ENCODE measurements at regions not wholly inside any gene's neighbourhood (a gene's known extent, or its start where the extent isn't known, plus 50 kb on each side); places are given as distances from the start of the nearest gene placed in this dataset.
A peak's percentile ranks its signal among the peaks of the same experiment; 100 is the strongest.

GRCh38 chr12:24232531-24232930 lies 283.1 kb upstream of the SOX5 start:
- DNase-seq, result no peak
- Histone ChIP-seq H3K9ac (ENCODE audit: low read length in 3 of 3) (no peak overlapping the region), H3K27me3 (ENCODE audit: control insufficient read depth, insufficient read depth, low read length) (no peaks in the 10 kb centered on the region), H3K4me3 (ENCODE audit: low read length in 3 of 3) (no peak overlapping the region), H3K36me3 (ENCODE audit: control insufficient read depth in 2 of 3, insufficient read depth in 3 of 3, low read length in 3 of 3) (no peaks in the 10 kb centered on the region), H3K27ac (ENCODE audit: low read depth in 2 of 2, low read length in 2 of 2) (no peak overlapping the region), H3K9me3 (ENCODE audit: control insufficient read depth in 2 of 3, insufficient read depth in 1 of 3, low read length in 3 of 3) (no peaks in the 10 kb centered on the region), H3K4me1 (ENCODE audit: control insufficient read depth in 2 of 3, insufficient read depth in 2 of 3, low read depth in 1 of 3, low read length in 3 of 3) (no peaks in the 10 kb centered on the region)
- intact Hi-C loops (cut with DNase I), result no loop called here
- no peak for FAIRE-seq
- TF ChIP-seq, protein P1, sequence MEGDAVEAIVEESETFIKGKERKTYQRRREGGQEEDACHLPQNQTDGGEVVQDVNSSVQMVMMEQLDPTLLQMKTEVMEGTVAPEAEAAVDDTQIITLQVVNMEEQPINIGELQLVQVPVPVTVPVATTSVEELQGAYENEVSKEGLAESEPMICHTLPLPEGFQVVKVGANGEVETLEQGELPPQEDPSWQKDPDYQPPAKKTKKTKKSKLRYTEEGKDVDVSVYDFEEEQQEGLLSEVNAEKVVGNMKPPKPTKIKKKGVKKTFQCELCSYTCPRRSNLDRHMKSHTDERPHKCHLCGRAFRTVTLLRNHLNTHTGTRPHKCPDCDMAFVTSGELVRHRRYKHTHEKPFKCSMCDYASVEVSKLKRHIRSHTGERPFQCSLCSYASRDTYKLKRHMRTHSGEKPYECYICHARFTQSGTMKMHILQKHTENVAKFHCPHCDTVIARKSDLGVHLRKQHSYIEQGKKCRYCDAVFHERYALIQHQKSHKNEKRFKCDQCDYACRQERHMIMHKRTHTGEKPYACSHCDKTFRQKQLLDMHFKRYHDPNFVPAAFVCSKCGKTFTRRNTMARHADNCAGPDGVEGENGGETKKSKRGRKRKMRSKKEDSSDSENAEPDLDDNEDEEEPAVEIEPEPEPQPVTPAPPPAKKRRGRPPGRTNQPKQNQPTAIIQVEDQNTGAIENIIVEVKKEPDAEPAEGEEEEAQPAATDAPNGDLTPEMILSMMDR (IDR thresholded peaks at IDR 0.05; ENCODE audit: borderline replicate concordance, extremely low read depth, insufficient read depth), result no peak

- DNase-seq, result no peak
- Histone ChIP-seq H3K36me3 (ENCODE audit: control insufficient read depth in 2 of 3, insufficient read depth in 3 of 3, low read length in 3 of 3) (no peaks in the 10 kb centered on the region), H3K9ac (ENCODE audit: low read length in 3 of 3) (no peak overlapping the region), H3K4me3 (ENCODE audit: low read length in 3 of 3) (no peak overlapping the region), H3K9me3 (ENCODE audit: control insufficient read depth in 2 of 3, insufficient read depth in 1 of 3, low read length in 3 of 3) (no peaks in the 10 kb centered on the region), H3K27me3 (ENCODE audit: control insufficient read depth, insufficient read depth, low read length) (no peaks in the 10 kb centered on the region), H3K4me1 (ENCODE audit: control insufficient read depth in 2 of 3, insufficient read depth in 2 of 3, low read depth in 1 of 3, low read length in 3 of 3) (no peaks in the 10 kb centered on the region), H3K27ac (ENCODE audit: low read depth in 2 of 2, low read length in 2 of 2) (no peak overlapping the region)
- no peak for FAIRE-seq
- intact Hi-C loops (cut with DNase I), result no loop called here
- TF ChIP-seq, protein P1 (IDR thresholded peaks at IDR 0.05; ENCODE audit: borderline replicate concordance, extremely low read depth, insufficient read depth), result no peak
Observed at GRCh38 chr12:24231298-24231697, 281.8 kb upstream of the SOX5 start.

GRCh38 chr12:24230061-24230701 lies 280.7 kb upstream of the SOX5 start:
- intact Hi-C loops (cut with DNase I), result no loop called here
- FAIRE-seq, result no peak
- DNase-seq, result peak in 3 of 5 donors; percentile 17 to 57 (median 44)

More at GRCh38 chr12:24230061-24230701, 280.7 kb upstream of the SOX5 start:
- no peak overlapping the region for H3K27ac ChIP-seq (ENCODE audit: low read depth in 2 of 2, low read length in 2 of 2)
- no peaks in the 10 kb centered on the region for H3K9me3 ChIP-seq (ENCODE audit: control insufficient read depth in 2 of 3, insufficient read depth in 1 of 3, low read length in 3 of 3)
- H3K4me1 ChIP-seq (ENCODE audit: control insufficient read depth in 2 of 3, insufficient read depth in 2 of 3, low read depth in 1 of 3, low read length in 3 of 3), result no peaks in the 10 kb centered on the region
- H3K36me3 ChIP-seq (ENCODE audit: control insufficient read depth in 2 of 3, insufficient read depth in 3 of 3, low read length in 3 of 3), result no peaks in the 10 kb centered on the region
- H3K4me3 ChIP-seq (ENCODE audit: low read length in 3 of 3), result no peak overlapping the region
- TF ChIP-seq, protein P1 (IDR thresholded peaks at IDR 0.05; ENCODE audit: borderline replicate concordance, extremely low read depth, insufficient read depth), result no peak
- H3K27me3 ChIP-seq (ENCODE audit: control insufficient read depth, insufficient read depth, low read length), result no peaks in the 10 kb centered on the region
- H3K9ac ChIP-seq (ENCODE audit: low read length in 3 of 3), result no peak overlapping the region

Measured in kidney (tissue), 13 donors.